SIG-M5 treated with dmso at 0.1 percent for 504 hours (cell line): ENCODE measurements at regions not wholly inside any gene's neighbourhood (a gene's known extent, or its start where the extent isn't known, plus 50 kb on each side); places are given as distances from the start of the nearest gene placed in this dataset.

Experiments
- DNase-seq: peaks from one replicate; lab custom pipeline; 2025; ENCODE audit not compliant: unreplicated experiment; lab: John Stamatoyannopoulos, UW

GRCh38 chr2:122367646-122368010, 612.2 kb downstream of the TSN start:
- no peak for DNase-seq

- DNase-seq = no peak
Observed at GRCh38 chr2:122368576-122369243, 613.3 kb downstream of the TSN start.

GRCh38 chr2:122378521-122378920, 623.1 kb downstream of the TSN start:
- DNase-seq = no peak

GRCh38 chr2:122384768-122385333, 629.4 kb downstream of the TSN start:
- DNase-seq = no peak

- DNase-seq = no peak
Observed at GRCh38 chr2:122388208-122388607, 632.8 kb downstream of the TSN start.

GRCh38 chr2:122389694-122390093, 634.2 kb downstream of the TSN start:
- no peak for DNase-seq

GRCh38 chr2:122390406-122390805, 635.0 kb downstream of the TSN start:
- DNase-seq = no peak

GRCh38 chr2:122391726-122392125, 636.3 kb downstream of the TSN start:
- no peak for DNase-seq

GRCh38 chr2:122395687-122396086, 640.2 kb downstream of the TSN start:
- no peak for DNase-seq

GRCh38 chr2:122411231-122411630, 655.8 kb downstream of the TSN start:
- DNase-seq = no peak

- DNase-seq = no peak
Observed at GRCh38 chr2:122412360-122412759, 656.9 kb downstream of the TSN start.

- DNase-seq = no peak
Observed at GRCh38 chr2:122414902-122415301, 659.5 kb downstream of the TSN start.

- DNase-seq = no peak
Observed at GRCh38 chr2:122417114-122417513, 661.7 kb downstream of the TSN start.

- no peak for DNase-seq
Observed at GRCh38 chr2:122421775-122422174, 666.3 kb downstream of the TSN start.

GRCh38 chr2:122422384-122422991, 667.0 kb downstream of the TSN start:
- no peak for DNase-seq

GRCh38 chr2:122423934-122424333, 668.5 kb downstream of the TSN start:
- DNase-seq = no peak

GRCh38 chr2:122433123-122433754, 677.8 kb downstream of the TSN start:
- no peak for DNase-seq

GRCh38 chr2:122445003-122445402, 689.6 kb downstream of the TSN start:
- DNase-seq = no peak

- no peak for DNase-seq
Observed at GRCh38 chr2:122446761-122447160, 691.3 kb downstream of the TSN start.

- DNase-seq = no peak
Observed at GRCh38 chr2:122447237-122447636, 691.8 kb downstream of the TSN start.

GRCh38 chr2:122451040-122451439, 695.6 kb downstream of the TSN start:
- DNase-seq = peak; percentile 2

GRCh38 chr2:122451697-122452096, 696.2 kb downstream of the TSN start:
- DNase-seq = no peak
